ENCODE measurements at regions not wholly inside any gene's neighbourhood (a gene's known extent, or its start where the extent isn't known, plus 50 kb on each side); places are given as distances from the start of the nearest gene placed in this dataset.

DNA sequence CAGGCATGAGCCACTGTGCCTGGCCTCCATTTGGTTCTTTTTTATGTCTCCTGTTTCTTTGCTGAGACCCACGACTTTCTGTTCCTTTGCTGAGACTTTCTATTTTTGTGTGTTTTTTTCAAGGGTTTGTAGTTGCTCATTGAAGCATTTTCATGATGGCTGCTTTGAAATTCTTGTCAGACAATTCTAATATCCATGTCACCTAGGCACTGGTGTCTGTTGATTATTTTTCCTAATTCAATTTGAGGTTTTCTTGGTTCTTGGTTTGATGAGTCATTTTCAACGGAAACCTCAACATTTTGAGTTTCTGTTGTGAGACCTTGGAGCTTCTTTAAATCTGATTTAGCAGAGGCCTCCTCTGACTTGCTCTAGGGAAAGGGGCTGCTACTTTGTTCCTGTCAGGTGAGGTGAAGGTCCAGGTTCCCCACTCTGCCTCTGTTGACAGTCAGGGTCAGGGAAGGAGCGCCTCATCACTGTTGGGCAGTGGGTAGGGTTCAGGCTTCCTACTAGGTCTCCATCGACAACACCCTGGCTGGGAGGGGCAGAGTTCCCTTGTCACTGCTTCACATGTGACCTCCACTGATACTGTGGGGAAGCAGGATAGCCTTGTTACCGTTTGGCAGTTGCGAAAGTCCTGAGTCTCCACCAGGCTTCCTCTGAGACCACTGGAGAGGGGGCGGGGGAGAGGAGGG lies 66.1 kb upstream of the SMOX start:
- Mint-ChIP-seq H3K27ac (ENCODE audit: unreplicated experiment) (peak overlapping the region; percentile 63), H3K4me1 (ENCODE audit: low read depth) (peaks cover 30% of the 10 kb centered on the region), H3K9me3 (ENCODE audit: low read depth) (peaks cover 9% of the 10 kb centered on the region), H3K4me3 (ENCODE audit: unreplicated experiment) (no peak overlapping the region), H3K27me3 (ENCODE audit: low read depth) (no peaks in the 10 kb centered on the region), H3K36me3 (ENCODE audit: low read depth) (peaks cover 7% of the 10 kb centered on the region)
- no peak for DNase-seq (ENCODE audit: low spot score)
- TF ChIP-seq, protein P1, sequence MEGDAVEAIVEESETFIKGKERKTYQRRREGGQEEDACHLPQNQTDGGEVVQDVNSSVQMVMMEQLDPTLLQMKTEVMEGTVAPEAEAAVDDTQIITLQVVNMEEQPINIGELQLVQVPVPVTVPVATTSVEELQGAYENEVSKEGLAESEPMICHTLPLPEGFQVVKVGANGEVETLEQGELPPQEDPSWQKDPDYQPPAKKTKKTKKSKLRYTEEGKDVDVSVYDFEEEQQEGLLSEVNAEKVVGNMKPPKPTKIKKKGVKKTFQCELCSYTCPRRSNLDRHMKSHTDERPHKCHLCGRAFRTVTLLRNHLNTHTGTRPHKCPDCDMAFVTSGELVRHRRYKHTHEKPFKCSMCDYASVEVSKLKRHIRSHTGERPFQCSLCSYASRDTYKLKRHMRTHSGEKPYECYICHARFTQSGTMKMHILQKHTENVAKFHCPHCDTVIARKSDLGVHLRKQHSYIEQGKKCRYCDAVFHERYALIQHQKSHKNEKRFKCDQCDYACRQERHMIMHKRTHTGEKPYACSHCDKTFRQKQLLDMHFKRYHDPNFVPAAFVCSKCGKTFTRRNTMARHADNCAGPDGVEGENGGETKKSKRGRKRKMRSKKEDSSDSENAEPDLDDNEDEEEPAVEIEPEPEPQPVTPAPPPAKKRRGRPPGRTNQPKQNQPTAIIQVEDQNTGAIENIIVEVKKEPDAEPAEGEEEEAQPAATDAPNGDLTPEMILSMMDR (IDR thresholded peaks at IDR 0.05) = no peak

DNA sequence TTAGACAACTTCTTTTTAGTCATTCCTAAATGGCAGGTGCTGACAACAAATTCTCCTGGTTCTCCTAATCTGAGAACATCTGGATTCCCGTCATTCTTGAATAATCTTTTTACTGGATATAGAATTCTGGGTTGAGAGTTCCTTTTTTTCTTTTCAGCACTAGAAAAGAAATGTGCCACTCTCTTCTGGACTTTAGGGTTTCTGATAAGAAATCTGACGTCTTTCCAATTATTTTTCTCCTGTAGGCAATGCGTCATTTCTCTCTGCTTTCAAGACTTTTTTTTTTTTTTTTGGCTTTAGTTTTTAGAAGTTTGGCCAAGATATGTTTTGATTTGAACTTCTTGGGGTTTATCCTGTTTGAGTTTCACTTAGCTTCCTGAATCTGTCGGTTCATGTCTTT lies 66.1 kb upstream of the RNF24 start:
- peaks cover 35% of the 10 kb centered on the region for H3K4me1 Mint-ChIP-seq (ENCODE audit: low read depth)
- no peaks in the 10 kb centered on the region for H3K27me3 Mint-ChIP-seq (ENCODE audit: low read depth)
- H3K27ac Mint-ChIP-seq (ENCODE audit: unreplicated experiment) = no peak overlapping the region
- no peak for DNase-seq (ENCODE audit: low spot score)
- peaks cover 9% of the 10 kb centered on the region for H3K9me3 Mint-ChIP-seq (ENCODE audit: low read depth)
- H3K36me3 Mint-ChIP-seq (ENCODE audit: low read depth) = peaks cover 7% of the 10 kb centered on the region
- TF ChIP-seq, protein P1 (IDR thresholded peaks at IDR 0.05) = no peak
- H3K4me3 Mint-ChIP-seq (ENCODE audit: unreplicated experiment) = no peak overlapping the region

DNA sequence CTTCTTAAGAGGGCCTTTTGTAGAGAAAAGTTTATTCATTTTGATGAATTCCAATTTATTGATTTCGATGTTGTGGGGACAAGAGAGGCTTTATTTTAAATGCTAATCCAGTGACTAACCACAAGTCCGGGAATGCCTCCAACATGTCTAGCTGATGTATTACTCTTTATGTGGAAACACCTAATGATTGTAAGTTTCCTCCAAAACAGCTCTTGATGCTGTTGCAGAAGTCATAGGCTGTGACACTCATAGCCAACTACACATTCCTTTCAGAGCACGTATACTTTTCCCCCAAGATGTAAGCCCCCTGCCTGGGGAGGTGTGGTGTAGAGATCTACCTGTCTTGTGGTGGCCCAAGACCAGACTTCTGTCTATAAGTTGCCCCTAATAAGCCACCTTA lies 61.3 kb upstream of the RNF24 start:
- Mint-ChIP-seq H3K4me1 (ENCODE audit: low read depth) (peaks cover 7% of the 10 kb centered on the region), H3K9me3 (ENCODE audit: low read depth) (peaks cover 4% of the 10 kb centered on the region), H3K4me3 (ENCODE audit: unreplicated experiment) (no peak overlapping the region), H3K27me3 (ENCODE audit: low read depth) (peaks cover 2% of the 10 kb centered on the region), H3K27ac (ENCODE audit: unreplicated experiment) (no peak overlapping the region), H3K36me3 (ENCODE audit: low read depth) (peaks cover 3% of the 10 kb centered on the region)
- TF ChIP-seq, protein P1 (IDR thresholded peaks at IDR 0.05) = no peak
- no peak for DNase-seq (ENCODE audit: low spot score)

DNA sequence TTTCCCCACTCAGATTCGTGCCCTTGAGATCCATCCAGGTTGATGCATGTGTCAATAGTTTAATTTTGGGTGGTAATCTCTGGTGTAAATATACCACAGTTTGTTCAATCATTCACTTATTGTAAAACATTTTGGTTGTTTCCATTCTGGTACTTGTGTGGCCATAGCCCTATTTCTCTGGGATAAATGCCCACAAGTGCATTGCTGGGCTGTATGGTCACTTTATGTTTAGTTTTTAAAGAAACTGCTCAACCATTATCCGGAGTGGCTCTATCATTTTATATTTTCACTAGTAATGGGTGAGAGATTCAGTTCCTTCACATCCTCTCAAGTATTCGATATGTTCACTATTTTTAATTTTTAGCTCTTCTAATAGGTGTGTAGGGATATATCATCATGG lies 60.7 kb upstream of the RNF24 start:
- Mint-ChIP-seq H3K4me3 (ENCODE audit: unreplicated experiment) (no peak overlapping the region), H3K36me3 (ENCODE audit: low read depth) (no peaks in the 10 kb centered on the region)
- no peak for DNase-seq (ENCODE audit: low spot score)

DNA sequence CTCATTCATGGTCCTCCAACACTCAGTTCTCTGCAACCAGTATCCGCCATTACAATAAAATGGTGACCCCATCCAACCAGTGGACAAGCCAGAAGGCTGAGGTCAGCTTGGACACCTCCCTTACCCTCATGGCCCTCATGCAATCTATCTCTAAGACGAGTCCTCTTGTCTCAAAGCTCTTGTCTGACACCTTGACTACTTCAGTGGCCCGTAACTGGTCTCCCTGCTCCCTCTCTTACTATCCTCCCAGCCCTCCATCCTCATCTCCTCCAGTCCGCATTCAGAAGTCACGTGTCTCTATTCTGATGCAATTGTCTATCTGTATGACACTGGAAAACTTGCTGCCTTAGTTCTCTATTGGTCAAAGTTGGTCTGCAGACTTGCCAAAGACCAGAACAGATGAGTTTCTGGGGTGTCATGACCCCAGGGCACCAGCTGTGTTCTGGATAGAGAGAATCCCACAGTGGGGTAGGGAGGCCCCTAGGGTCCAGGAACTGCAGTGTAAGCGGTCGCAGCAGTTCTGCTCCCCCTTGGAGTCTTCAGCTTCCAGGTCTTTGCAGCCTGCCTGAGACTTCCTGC lies 59.6 kb upstream of the RNF24 start:
- peaks cover 12% of the 10 kb centered on the region for H3K4me1 Mint-ChIP-seq (ENCODE audit: low read depth)

More for the DNA sequence above, 60.7 kb upstream of the RNF24 start:
- TF ChIP-seq, protein P1 (IDR thresholded peaks at IDR 0.05) = no peak
- H3K27ac Mint-ChIP-seq (ENCODE audit: unreplicated experiment) = no peak overlapping the region
- H3K27me3 Mint-ChIP-seq (ENCODE audit: low read depth) = peaks cover 2% of the 10 kb centered on the region
- H3K9me3 Mint-ChIP-seq (ENCODE audit: low read depth) = no peaks in the 10 kb centered on the region
- peaks cover 7% of the 10 kb centered on the region for H3K4me1 Mint-ChIP-seq (ENCODE audit: low read depth)

More for the DNA sequence above, 59.6 kb upstream of the RNF24 start:
- Mint-ChIP-seq H3K4me3 (ENCODE audit: unreplicated experiment) (no peak overlapping the region), H3K27me3 (ENCODE audit: low read depth) (peaks cover 2% of the 10 kb centered on the region), H3K27ac (ENCODE audit: unreplicated experiment) (no peak overlapping the region), H3K9me3 (ENCODE audit: low read depth) (peaks cover 1% of the 10 kb centered on the region), H3K36me3 (ENCODE audit: low read depth) (no peaks in the 10 kb centered on the region)
- DNase-seq (ENCODE audit: low spot score) = no peak
- TF ChIP-seq, protein P1 (IDR thresholded peaks at IDR 0.05) = no peak

Data from chondrocyte (in vitro differentiated cells).